Transverse colon (tissue), 4 donors: ENCODE measurements at regions not wholly inside any gene's neighbourhood (a gene's known extent, or its start where the extent isn't known, plus 50 kb on each side); places are given as distances from the start of the nearest gene placed in this dataset.

ENCODE experiments used
- DNase-seq: peaks from one replicate; pipeline ENCODE4 v3.0.0-alpha.2; 2019
- H3K27ac ChIP-seq, 4 donors: fragments of 200-600 bp; sonication (generic); 2 replicates each; pipeline ENCODE4 v1.5.1; 2016 to 2018; ENCODE audit warnings: inconsistent platforms in 4 of 4
- H3K27me3 ChIP-seq: fragments of 200-600 bp; sonication (generic); 2 replicates; pipeline ENCODE4 v1.5.1; 2017; ENCODE audit warnings: inconsistent platforms
- H3K36me3 ChIP-seq, 4 donors: fragments of 200-600 bp; sonication (generic); 2 replicates each; pipeline ENCODE4 v1.5.1; 2017 to 2019; ENCODE audit warnings: inconsistent platforms in 4 of 4
- H3K4me1 ChIP-seq, 4 donors: fragments of 200-600 bp; sonication (generic); 2 replicates each; pipeline ENCODE4 v1.5.1; 2017 to 2020; ENCODE audit warnings: inconsistent platforms in 4 of 4
- H3K4me3 ChIP-seq, 4 donors: fragments of 200-600 bp; sonication (generic); 1 replicate in 1 of 4; 2 replicates in 3 of 4; pipeline versions ENCODE4 v1.5.1 to v1.6.1; 2017 to 2019; ENCODE audit warnings: inconsistent platforms in 4 of 4
- H3K9me3 ChIP-seq, 2 donors: fragments of 200-600 bp; sonication (generic); 2 replicates each; pipeline ENCODE4 v1.5.1; 2017 to 2019; ENCODE audit warnings: inconsistent platforms in 2 of 2
- CTCF ChIP-seq, 5 experiments: fragments of 200-600 bp in 3 of 5; fragments of 450-650 bp in 2 of 5; sonication (generic) in 3 of 5; IDR thresholded peaks; 1 replicate in 2 of 5; 2 replicates in 3 of 5; pipeline ENCODE4 v1.5.1; 2016 to 2017; ENCODE audit warnings: antibody characterized with exemption in 5 of 5, inconsistent platforms in 3 of 5, mild to moderate bottlenecking in 2 of 5, moderate library complexity in 1 of 5
- EP300 ChIP-seq: sonication (generic); formaldehyde crosslinking; IDR thresholded peaks from one replicate; pipeline ENCODE4 v1.6.1; 2017; ENCODE audit warnings: antibody characterized with exemption, low read depth
- POLR2A ChIP-seq: fragments of 450-650 bp; IDR thresholded peaks from one replicate; pipeline ENCODE4 v1.6.1; 2016; ENCODE audit warnings: antibody characterized with exemption, mild to moderate bottlenecking, moderate library complexity
- POLR2AphosphoS5 ChIP-seq, 3 donors: sonication (generic); formaldehyde crosslinking; IDR thresholded peaks; one replicate each; pipeline ENCODE4 v1.6.1; 2016; ENCODE audit warnings: antibody characterized with exemption in 3 of 3
- WGBS, 2 donors: methylation state at CpG; one replicate each; pipeline ENCODE4 v1.1.5; 2018; ENCODE audit warnings: low coverage in 1 of 2; 5-methylcytosine and 5-hydroxymethylcytosine counted together
- in situ Hi-C, 4 donors: fragments of 200-750 bp; cut with MboI; loops; one replicate each; pipeline versions ENCODE4 v1.15.0 to v1.15.1; 2017; ENCODE audit warnings: low sequenced_read_pairs in 3 of 4, low pct_ligation_motif_present in 1 of 4, low pct_unique_long_range_greater_than_20kb in 1 of 4
- intact Hi-C: fragments of 100-400 bp; cut with DNase I; formaldehyde crosslinking; loops from one replicate; pipeline ENCODE4 v1.15.1; 2023; ENCODE audit warnings: low total_unique reads

GRCh38 chr14:87264272-87264785, 728.7 kb downstream of the GALC start:
- no peaks in the 10 kb centered on the region for H3K9me3 ChIP-seq
- H3K27me3 ChIP-seq: no peaks in the 10 kb centered on the region
- no peak overlapping the region for H3K4me3 ChIP-seq
- WGBS, 2 donors: 48 to 53% methylated on average over 2 of the region's 2 CpGs
- H3K36me3 ChIP-seq: no peaks in the 10 kb centered on the region
- H3K4me1 ChIP-seq: no peaks in the 10 kb centered on the region
- in situ Hi-C loops (no loop called here), intact Hi-C loops (no loop called here)
- no peak overlapping the region for H3K27ac ChIP-seq
- DNase-seq: no peak
- no peak for TF ChIP-seq CTCF (IDR thresholded peaks at IDR 0.05)
- TF ChIP-seq POLR2A: no peak
- TF ChIP-seq POLR2AphosphoS5 (IDR thresholded peaks at IDR 0.05): no peak
- no peak for TF ChIP-seq EP300

GRCh38 chr14:87261621-87262020, 731.4 kb downstream of the GALC start:
- in situ Hi-C loops (no loop called here), intact Hi-C loops (no loop called here)
- no peaks in the 10 kb centered on the region for H3K36me3 ChIP-seq
- H3K4me1 ChIP-seq: no peaks in the 10 kb centered on the region
- 90% methylated on average over 2 of the region's 2 CpGs for WGBS, 2 donors
- no peak overlapping the region for H3K27ac ChIP-seq
- DNase-seq: no peak
- TF ChIP-seq POLR2A (no peak), POLR2AphosphoS5 (IDR thresholded peaks at IDR 0.05) (no peak), EP300 (no peak), CTCF (IDR thresholded peaks at IDR 0.05) (no peak)
- H3K27me3 ChIP-seq: no peaks in the 10 kb centered on the region
- H3K9me3 ChIP-seq: no peaks in the 10 kb centered on the region
- no peak overlapping the region for H3K4me3 ChIP-seq

- DNase-seq: no peak
- Histone ChIP-seq H3K4me3 (no peak overlapping the region), H3K9me3 (no peaks in the 10 kb centered on the region), H3K27me3 (no peaks in the 10 kb centered on the region), H3K36me3 (no peaks in the 10 kb centered on the region), H3K4me1 (no peaks in the 10 kb centered on the region), H3K27ac (no peak overlapping the region)
- WGBS, 2 donors: 54 to 67% methylated on average over 3 of the region's 3 CpGs
- in situ Hi-C loops: no loop called here
- TF ChIP-seq EP300: no peak
- TF ChIP-seq POLR2AphosphoS5 (IDR thresholded peaks at IDR 0.05): no peak
- no peak for TF ChIP-seq POLR2A
- no peak for TF ChIP-seq CTCF (IDR thresholded peaks at IDR 0.05)
- intact Hi-C loops: no loop called here
Measured at GRCh38 chr14:87260460-87260859, 732.5 kb downstream of the GALC start.

GRCh38 chr14:87257421-87257820, 735.6 kb downstream of the GALC start:
- H3K9me3 ChIP-seq: no peaks in the 10 kb centered on the region
- H3K27ac ChIP-seq: no peak overlapping the region
- H3K4me3 ChIP-seq: no peak overlapping the region
- no peak for DNase-seq
- no peak for TF ChIP-seq EP300
- no peak for TF ChIP-seq POLR2AphosphoS5 (IDR thresholded peaks at IDR 0.05)
- TF ChIP-seq CTCF (IDR thresholded peaks at IDR 0.05): no peak
- no peak for TF ChIP-seq POLR2A
- in situ Hi-C loops: no loop called here
- WGBS, 2 donors: 50% methylated on average over 1 of the region's 1 CpG; no CpG with 5 or more reads in 1 of the 2 donors
- no peaks in the 10 kb centered on the region for H3K4me1 ChIP-seq
- no peaks in the 10 kb centered on the region for H3K36me3 ChIP-seq
- intact Hi-C loops: no loop called here
- no peaks in the 10 kb centered on the region for H3K27me3 ChIP-seq
